UCSD-AML1 (cell line): ENCODE measurements at regions not wholly inside any gene's neighbourhood (a gene's known extent, or its start where the extent isn't known, plus 50 kb on each side); places are given as distances from the start of the nearest gene placed in this dataset.

Source experiments
- DNase-seq: peaks from one replicate; lab custom pipeline; 2025; ENCODE audit not compliant: unreplicated experiment; lab: John Stamatoyannopoulos, UW

- DNase-seq: no peak
These were observed 81.6 kb downstream of the SLC5A7 start for GRCh38 chr2:108067820-108068405.

GRCh38 chr2:108069515-108070310, 83.4 kb downstream of the SLC5A7 start:
- no peak for DNase-seq

- DNase-seq: no peak
These were observed 87.2 kb downstream of the SLC5A7 start for GRCh38 chr2:108073415-108074072.

GRCh38 chr2:108074150-108074549, 87.8 kb downstream of the SLC5A7 start:
- no peak for DNase-seq

- DNase-seq: no peak
These were observed 88.6 kb downstream of the SLC5A7 start for GRCh38 chr2:108074946-108075345.

GRCh38 chr2:108076527-108076926, 90.2 kb downstream of the SLC5A7 start:
- DNase-seq: no peak

- DNase-seq: no peak
These were observed 93.4 kb downstream of the SLC5A7 start for GRCh38 chr2:108079736-108080135.

GRCh38 chr2:108080177-108080576, 93.9 kb downstream of the SLC5A7 start:
- no peak for DNase-seq

GRCh38 chr2:108082978-108083377, 96.7 kb downstream of the SLC5A7 start:
- no peak for DNase-seq

GRCh38 chr2:108084311-108084710, 98.0 kb downstream of the SLC5A7 start:
- no peak for DNase-seq

- no peak for DNase-seq
These were observed 106.6 kb downstream of the SLC5A7 start for GRCh38 chr2:108092886-108093285.

GRCh38 chr2:108101481-108101880, 115.2 kb downstream of the SLC5A7 start:
- no peak for DNase-seq

- no peak for DNase-seq
These were observed 120.4 kb downstream of the SLC5A7 start for GRCh38 chr2:108106731-108107130.

- no peak for DNase-seq
These were observed 125.6 kb downstream of the SLC5A7 start for GRCh38 chr2:108111936-108112335.

- no peak for DNase-seq
These were observed 123.9 kb upstream of the SULT1C3 start for GRCh38 chr2:108115868-108116267.

- no peak for DNase-seq
These were observed 120.8 kb upstream of the SULT1C3 start for GRCh38 chr2:108118996-108119395.

GRCh38 chr2:108119492-108119891, 120.3 kb upstream of the SULT1C3 start:
- no peak for DNase-seq

GRCh38 chr2:108124736-108125495, 114.9 kb upstream of the SULT1C3 start:
- DNase-seq: no peak

GRCh38 chr2:108125581-108125980, 114.2 kb upstream of the SULT1C3 start:
- no peak for DNase-seq

GRCh38 chr2:108128249-108128648, 111.5 kb upstream of the SULT1C3 start:
- DNase-seq: no peak

GRCh38 chr2:108129636-108130035, 110.1 kb upstream of the SULT1C3 start:
- no peak for DNase-seq
